SK-N-SH treated with all-trans-retinoic acid at 6 μM for 48 hours (cell line): ENCODE measurements at regions not wholly inside any gene's neighbourhood (a gene's known extent, or its start where the extent isn't known, plus 50 kb on each side); places are given as distances from the start of the nearest gene placed in this dataset.

ENCODE experiments used
- OSR1 ChIP-seq: fragments of 250-450 bp; sonication (Bioruptor Pico); IDR thresholded peaks from 2 replicates; pipeline ENCODE4 v1.8.0; 2022; ENCODE audit warnings: moderate library complexity, mild to moderate bottlenecking, inconsistent platforms
- TF ChIP-seq, protein P1 (sequence below): fragments of 250-450 bp; sonication (Bioruptor Pico); IDR thresholded peaks from 2 replicates; pipeline ENCODE4 v1.8.0; 2020; ENCODE audit warnings: mild to moderate bottlenecking, moderate library complexity, borderline replicate concordance

DNA sequence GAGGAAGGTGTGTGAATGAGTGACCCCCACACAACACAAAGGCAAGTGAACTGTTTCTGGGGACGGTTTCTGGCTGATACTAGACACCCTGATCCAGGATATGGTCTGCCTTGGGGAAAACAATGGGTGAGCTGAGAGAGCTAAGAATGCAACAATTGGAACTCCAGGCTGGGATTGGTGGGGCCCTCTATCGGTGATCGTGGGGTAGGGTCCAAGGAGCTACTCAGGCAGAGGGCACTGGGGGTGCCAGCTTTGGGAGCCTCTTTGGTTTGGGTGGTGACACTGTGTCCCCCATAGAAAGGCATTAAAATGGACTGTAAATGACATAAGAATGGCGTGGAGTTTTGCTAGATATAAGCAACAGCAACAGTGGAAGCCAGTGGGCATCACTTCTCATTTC is 439.1 kb downstream of the DMAC1 start:
- TF ChIP-seq OSR1 (CRISPR knock-in tag): no peak
- TF ChIP-seq, protein P1, sequence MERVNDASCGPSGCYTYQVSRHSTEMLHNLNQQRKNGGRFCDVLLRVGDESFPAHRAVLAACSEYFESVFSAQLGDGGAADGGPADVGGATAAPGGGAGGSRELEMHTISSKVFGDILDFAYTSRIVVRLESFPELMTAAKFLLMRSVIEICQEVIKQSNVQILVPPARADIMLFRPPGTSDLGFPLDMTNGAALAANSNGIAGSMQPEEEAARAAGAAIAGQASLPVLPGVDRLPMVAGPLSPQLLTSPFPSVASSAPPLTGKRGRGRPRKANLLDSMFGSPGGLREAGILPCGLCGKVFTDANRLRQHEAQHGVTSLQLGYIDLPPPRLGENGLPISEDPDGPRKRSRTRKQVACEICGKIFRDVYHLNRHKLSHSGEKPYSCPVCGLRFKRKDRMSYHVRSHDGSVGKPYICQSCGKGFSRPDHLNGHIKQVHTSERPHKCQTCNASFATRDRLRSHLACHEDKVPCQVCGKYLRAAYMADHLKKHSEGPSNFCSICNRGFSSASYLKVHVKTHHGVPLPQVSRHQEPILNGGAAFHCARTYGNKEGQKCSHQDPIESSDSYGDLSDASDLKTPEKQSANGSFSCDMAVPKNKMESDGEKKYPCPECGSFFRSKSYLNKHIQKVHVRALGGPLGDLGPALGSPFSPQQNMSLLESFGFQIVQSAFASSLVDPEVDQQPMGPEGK (CRISPR knock-in tag): no peak
